ENCODE measurements at regions not wholly inside any gene's neighbourhood (a gene's known extent, or its start where the extent isn't known, plus 50 kb on each side); places are given as distances from the start of the nearest gene placed in this dataset.
"Not testable (repeated sequence)": the region's sequence is repeated elsewhere in the genome, so short reads cannot be mapped to it uniquely, and the experiment has no call there.

GRCh38 chr11:110859240-110859840 lies 147.1 kb upstream of the ARHGAP20 start:
- WGBS, 10 experiments = 60 to 100% (median 79%) methylated on average over 1 to 5 of the region's 5 CpGs
- no peak for ATAC-seq (replicated peaks in 6 of 8)

GRCh38 chr11:110858547-110858921 lies 146.3 kb upstream of the ARHGAP20 start:
- H3K4me1 ChIP-seq (replicated peaks in 1 of 2) = peaks cover 0 to 5% of the 10 kb centered on the region in 2 donors
- in situ Hi-C loops (cut with MboI; ENCODE audit: low pct_unique_long_range_greater_than_20kb in 2 of 9, low sequenced_read_pairs in 9 of 9, unreplicated experiment in 9 of 9) = no loop called here
- H3K27ac ChIP-seq = no peak overlapping the region
- 0 to 100% (median 59%) methylated on average over 1 to 5 of the region's 5 CpGs; no CpG with 5 or more reads in 6 of the 10 experiments for WGBS, 10 experiments
- peak in 4 of 8 experiments; percentile 52 to 75 (median 66) for ATAC-seq (replicated peaks in 6 of 8)
- H3K4me3 ChIP-seq = no peak overlapping the region

More at GRCh38 chr11:110859240-110859840, 147.1 kb upstream of the ARHGAP20 start:
- in situ Hi-C loops (cut with MboI; ENCODE audit: low pct_unique_long_range_greater_than_20kb in 2 of 9, low sequenced_read_pairs in 9 of 9, unreplicated experiment in 9 of 9) = no loop called here
- Histone ChIP-seq H3K27ac (no peak overlapping the region), H3K4me3 (no peak overlapping the region), H3K4me1 (replicated peaks in 1 of 2) (peaks cover 0 to 5% of the 10 kb centered on the region in 2 donors)

- peak in 5 of 8 experiments; percentile 15 to 82 (median 74) for ATAC-seq (replicated peaks in 6 of 8)
- no peak overlapping the region for H3K4me3 ChIP-seq
- WGBS, 10 experiments = 0 to 93% (median 45%) methylated on average over 1 to 4 of the region's 4 CpGs; no CpG with 5 or more reads in 2 of the 10 experiments
- H3K27ac ChIP-seq = peak overlapping the region in 1 of 2 donors; percentile 37
- in situ Hi-C loops (cut with MboI; ENCODE audit: low pct_unique_long_range_greater_than_20kb in 2 of 9, low sequenced_read_pairs in 9 of 9, unreplicated experiment in 9 of 9) = no loop called here
- H3K4me1 ChIP-seq (replicated peaks in 1 of 2) = peaks cover 0 to 5% of the 10 kb centered on the region in 2 donors
Measured at GRCh38 chr11:110857892-110858546, 145.8 kb upstream of the ARHGAP20 start.

- peaks cover 0 to 5% of the 10 kb centered on the region in 2 donors for H3K4me1 ChIP-seq (replicated peaks in 1 of 2)
- 51 to 94% (median 82%) methylated on average over 1 to 3 of the region's 3 CpGs for WGBS, 10 experiments
- no peak for ATAC-seq (replicated peaks in 6 of 8)
- H3K4me3 ChIP-seq = no peak overlapping the region
- in situ Hi-C loops (cut with MboI; ENCODE audit: low pct_unique_long_range_greater_than_20kb in 2 of 9, low sequenced_read_pairs in 9 of 9, unreplicated experiment in 9 of 9) = no loop called here
- no peak overlapping the region for H3K27ac ChIP-seq
Measured at GRCh38 chr11:110856996-110857812, 145.0 kb upstream of the ARHGAP20 start.

GRCh38 chr11:110856340-110856739 lies 144.1 kb upstream of the ARHGAP20 start:
- no peak overlapping the region for H3K4me3 ChIP-seq
- H3K4me1 ChIP-seq (replicated peaks in 1 of 2) = peaks cover 0 to 5% of the 10 kb centered on the region in 2 donors
- no peak for ATAC-seq (replicated peaks in 6 of 8)
- in situ Hi-C loops (cut with MboI; ENCODE audit: low pct_unique_long_range_greater_than_20kb in 2 of 9, low sequenced_read_pairs in 9 of 9, unreplicated experiment in 9 of 9) = no loop called here
- 29 to 89% (median 82%) methylated on average over 2 to 3 of the region's 3 CpGs; no CpG with 5 or more reads in 2 of the 10 experiments for WGBS, 10 experiments
- H3K27ac ChIP-seq = no peak overlapping the region

GRCh38 chr11:110855191-110855590 lies 143.0 kb upstream of the ARHGAP20 start:
- Histone ChIP-seq H3K27ac (no peak overlapping the region), H3K4me1 (replicated peaks in 1 of 2) (peaks cover 0 to 4% of the 10 kb centered on the region in 2 donors), H3K4me3 (no peak overlapping the region)
- WGBS, 10 experiments = 0 to 63% (median 27%) methylated on average over 1 of the region's 1 CpG; no CpG with 5 or more reads in 3 of the 10 experiments
- in situ Hi-C loops (cut with MboI; ENCODE audit: low pct_unique_long_range_greater_than_20kb in 2 of 9, low sequenced_read_pairs in 9 of 9, unreplicated experiment in 9 of 9) = no loop called here
- ATAC-seq (replicated peaks in 6 of 8) = no peak

- Histone ChIP-seq H3K4me3 (no peak overlapping the region), H3K27ac (no peak overlapping the region), H3K4me1 (replicated peaks in 1 of 2) (peaks cover 0 to 3% of the 10 kb centered on the region in 2 donors)
- in situ Hi-C loops (cut with MboI; ENCODE audit: low pct_unique_long_range_greater_than_20kb in 2 of 9, low sequenced_read_pairs in 9 of 9, unreplicated experiment in 9 of 9) = no loop called here
- WGBS, 10 experiments = 78 to 100% (median 91%) methylated on average over 1 to 3 of the region's 3 CpGs
- no peak for ATAC-seq (replicated peaks in 6 of 8)
Measured at GRCh38 chr11:110852921-110853490, 140.8 kb upstream of the ARHGAP20 start.

DNA sequence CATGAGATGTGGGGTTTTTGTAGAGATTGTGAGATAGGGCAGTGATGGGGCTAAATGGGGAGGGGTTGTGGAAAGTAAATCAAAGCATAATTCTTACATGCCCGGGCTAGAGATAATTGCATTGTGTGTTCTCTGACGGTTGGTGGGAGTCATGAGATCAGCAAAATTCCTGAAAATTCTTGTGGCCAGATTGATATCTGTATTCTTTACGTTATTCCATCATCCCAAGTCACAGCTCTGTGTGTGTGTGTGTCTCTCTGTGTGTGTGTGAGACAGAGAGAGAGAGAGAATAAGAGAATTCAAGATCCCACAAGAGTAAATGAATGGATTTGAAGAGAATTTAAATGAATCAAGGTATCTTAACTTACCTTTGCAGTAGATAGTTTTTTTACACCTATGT lies 138.6 kb upstream of the ARHGAP20 start:
- 40 to 92% (median 60%) methylated on average over 1 to 3 of the region's 3 CpGs; no CpG with 5 or more reads in 1 of the 10 experiments for WGBS, 10 experiments
- ATAC-seq (replicated peaks in 6 of 8) = no peak
- no peak overlapping the region for H3K27ac ChIP-seq
- in situ Hi-C loops (cut with MboI; ENCODE audit: low pct_unique_long_range_greater_than_20kb in 2 of 9, low sequenced_read_pairs in 9 of 9, unreplicated experiment in 9 of 9) = no loop called here
- no peaks in the 10 kb centered on the region for H3K4me1 ChIP-seq (replicated peaks in 1 of 2)
- H3K4me3 ChIP-seq = no peak overlapping the region

DNA sequence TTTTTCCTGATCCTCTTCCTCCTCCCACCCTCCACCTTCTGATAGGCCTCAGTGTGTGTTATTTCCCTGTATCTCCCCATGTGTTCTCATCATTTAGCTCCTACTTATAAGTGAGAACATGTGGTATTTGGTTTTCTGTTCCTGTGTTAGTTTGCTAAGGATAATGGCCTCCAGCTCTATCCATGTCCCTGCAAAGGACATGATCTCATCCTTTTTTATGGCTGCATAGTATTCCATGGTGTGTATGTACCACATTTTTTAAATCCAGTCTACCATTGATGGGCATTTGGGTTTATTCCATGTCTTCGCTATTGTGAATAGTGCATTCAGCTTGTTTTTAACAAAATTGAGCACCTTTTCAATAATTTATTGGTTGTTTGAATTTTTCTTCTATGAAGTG lies 130.8 kb upstream of the ARHGAP20 start:
- ATAC-seq (replicated peaks in 6 of 8); H3K4me3 ChIP-seq; in situ Hi-C loops (cut with MboI; ENCODE audit: low pct_unique_long_range_greater_than_20kb in 2 of 9, low sequenced_read_pairs in 9 of 9, unreplicated experiment in 9 of 9); H3K4me1 ChIP-seq (replicated peaks in 1 of 2); H3K27ac ChIP-seq: not testable (repeated sequence)
- 0 to 100% (median 64%) methylated on average over 1 of the region's 1 CpG; no CpG with 5 or more reads in 3 of the 10 experiments for WGBS, 10 experiments

DNA sequence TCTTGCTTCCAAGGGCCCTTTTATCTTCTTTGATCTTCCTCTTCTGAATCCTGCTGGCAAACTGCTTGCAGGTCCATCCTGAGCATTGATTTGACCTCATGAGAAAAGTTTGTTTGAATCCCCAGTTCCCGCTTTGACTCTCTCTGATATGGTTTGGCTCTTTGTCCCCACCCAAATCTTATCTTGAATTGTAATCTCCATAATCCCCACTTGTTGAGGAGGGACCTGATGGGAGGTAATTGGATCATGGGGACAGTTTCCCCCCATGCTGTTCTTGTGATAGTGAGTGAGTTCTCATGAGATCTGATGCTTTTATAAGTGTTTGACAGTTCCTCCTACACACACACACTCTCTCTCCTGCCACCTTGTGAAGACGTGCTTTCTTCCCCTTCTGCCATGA lies 126.6 kb upstream of the ARHGAP20 start:
- Histone ChIP-seq H3K4me3 (no peak overlapping the region), H3K4me1 (replicated peaks in 1 of 2) (no peaks in the 10 kb centered on the region), H3K27ac (no peak overlapping the region)
- in situ Hi-C loops (cut with MboI; ENCODE audit: low pct_unique_long_range_greater_than_20kb in 2 of 9, low sequenced_read_pairs in 9 of 9, unreplicated experiment in 9 of 9) = no loop called here
- 50 to 100% (median 90%) methylated on average over 1 to 2 of the region's 2 CpGs; no CpG with 5 or more reads in 1 of the 10 experiments for WGBS, 10 experiments
- no peak for ATAC-seq (replicated peaks in 6 of 8)

DNA sequence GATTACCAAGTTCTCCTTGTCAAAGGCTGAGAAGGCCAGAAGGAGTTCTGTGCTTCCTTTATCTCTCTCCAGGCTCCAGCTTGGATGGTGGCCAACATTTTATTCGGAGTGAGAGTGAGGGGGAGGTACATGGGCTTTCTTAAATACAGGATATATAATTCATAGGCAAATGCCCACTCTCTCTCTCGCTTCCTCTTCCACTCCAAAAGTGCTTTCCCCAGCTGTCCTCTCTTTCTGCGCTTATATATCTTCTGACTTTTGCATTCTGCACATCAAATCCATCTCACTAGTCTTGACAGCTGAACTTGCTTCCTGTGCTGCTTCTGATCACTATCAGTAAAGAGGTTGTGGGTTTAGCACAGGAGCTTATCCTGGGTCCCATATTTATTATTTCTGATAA lies 125.4 kb upstream of the ARHGAP20 start:
- 60 to 90% (median 65%) methylated on average over 2 to 3 of the region's 3 CpGs for WGBS, 10 experiments
- in situ Hi-C loops (cut with MboI; ENCODE audit: low pct_unique_long_range_greater_than_20kb in 2 of 9, low sequenced_read_pairs in 9 of 9, unreplicated experiment in 9 of 9) = no loop called here
- Histone ChIP-seq H3K27ac (no peak overlapping the region), H3K4me1 (replicated peaks in 1 of 2) (no peaks in the 10 kb centered on the region), H3K4me3 (no peak overlapping the region)
- ATAC-seq (replicated peaks in 6 of 8) = no peak

DNA sequence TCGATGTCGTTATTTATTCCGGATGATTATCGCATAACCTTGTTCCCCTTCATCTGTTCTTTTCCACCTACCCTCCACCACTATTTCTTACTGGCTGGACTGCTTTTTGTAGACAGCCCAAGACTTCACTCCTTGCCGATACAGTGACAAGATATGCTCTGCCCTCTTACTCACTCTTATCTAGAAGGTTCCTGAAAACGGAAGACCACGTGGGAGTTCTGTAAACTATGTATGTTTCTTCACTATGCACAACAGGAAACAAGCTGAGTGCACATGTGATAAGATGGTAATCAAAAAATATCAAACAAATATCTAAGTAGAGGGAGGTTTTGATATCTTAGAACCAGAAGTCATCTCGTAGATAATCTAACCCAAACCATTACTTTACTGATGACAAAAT lies 122.9 kb upstream of the ARHGAP20 start:
- H3K27ac ChIP-seq = no peak overlapping the region
- 75 to 100% (median 93%) methylated on average over 2 to 8 of the region's 8 CpGs for WGBS, 10 experiments
- in situ Hi-C loops (cut with MboI; ENCODE audit: low pct_unique_long_range_greater_than_20kb in 2 of 9, low sequenced_read_pairs in 9 of 9, unreplicated experiment in 9 of 9) = no loop called here
- no peak overlapping the region for H3K4me3 ChIP-seq
- no peak for ATAC-seq (replicated peaks in 6 of 8)
- H3K4me1 ChIP-seq (replicated peaks in 1 of 2) = no peaks in the 10 kb centered on the region

GRCh38 chr11:110833033-110833484 lies 120.8 kb upstream of the ARHGAP20 start:
- WGBS, 10 experiments = 0 to 73% (median 37%) methylated on average over 2 to 4 of the region's 4 CpGs; no CpG with 5 or more reads in 2 of the 10 experiments
- in situ Hi-C loops (cut with MboI; ENCODE audit: low pct_unique_long_range_greater_than_20kb in 2 of 9, low sequenced_read_pairs in 9 of 9, unreplicated experiment in 9 of 9) = no loop called here
- Histone ChIP-seq H3K4me3 (no peak overlapping the region), H3K4me1 (replicated peaks in 1 of 2) (no peaks in the 10 kb centered on the region), H3K27ac (no peak overlapping the region)
- peak in 4 of 8 experiments; percentile 14 to 97 (median 50) for ATAC-seq (replicated peaks in 6 of 8)
